ENCODE measurements at regions not wholly inside any gene's neighbourhood (a gene's known extent, or its start where the extent isn't known, plus 50 kb on each side); places are given as distances from the start of the nearest gene placed in this dataset.

- no peak for TF ChIP-seq EZH2 (IDR thresholded peaks at IDR 0.05; ENCODE audit: low read length)
- no peak for TF ChIP-seq CTCF (optimal IDR thresholded peaks at IDR 0.05 in 1 of 3, IDR thresholded peaks at IDR 0.05 in 1 of 3, conservative IDR thresholded peaks at IDR 0.05 in 1 of 3; ENCODE audit: extremely low read depth in 1 of 3, insufficient read depth in 2 of 3, low read length in 3 of 3)
These were observed 118.0 kb upstream of the EDNRA start for GRCh38 chr4:147362938-147363337.
